Tibial nerve (tissue), 4 donors: ENCODE measurements at regions not wholly inside any gene's neighbourhood (a gene's known extent, or its start where the extent isn't known, plus 50 kb on each side); places are given as distances from the start of the nearest gene placed in this dataset.

Experiments
- CTCF ChIP-seq, 5 experiments: fragments of 200-600 bp in 3 of 5; fragments of 450-650 bp in 2 of 5; sonication (generic) in 3 of 5; IDR thresholded peaks; one replicate each; pipeline ENCODE4 v1.5.1; 2016 to 2019; ENCODE audit warnings: antibody characterized with exemption in 5 of 5, mild to moderate bottlenecking in 3 of 5, moderate library complexity in 2 of 5
- EP300 ChIP-seq, 2 donors: sonication (generic); formaldehyde crosslinking; IDR thresholded peaks; one replicate each; pipeline ENCODE4 v1.6.1; 2017; ENCODE audit warnings: antibody characterized with exemption in 2 of 2, mild to moderate bottlenecking in 1 of 2
- POLR2A ChIP-seq, 2 donors: fragments of 450-650 bp; IDR thresholded peaks; one replicate each; pipeline ENCODE4 v1.6.1; 2017; ENCODE audit warnings: antibody characterized with exemption in 2 of 2, mild to moderate bottlenecking in 2 of 2, moderate library complexity in 2 of 2

GRCh38 chr13:40161351-40161810 lies 505.1 kb downstream of the FOXO1 start:
- no peak for TF ChIP-seq CTCF (IDR thresholded peaks at IDR 0.05)
- TF ChIP-seq POLR2A (IDR thresholded peaks at IDR 0.05), result no peak
- TF ChIP-seq EP300 (IDR thresholded peaks at IDR 0.05), result no peak
